IPS-18a (cell line): ENCODE measurements at regions not wholly inside any gene's neighbourhood (a gene's known extent, or its start where the extent isn't known, plus 50 kb on each side); places are given as distances from the start of the nearest gene placed in this dataset.

ENCODE experiments used
- H3K27ac ChIP-seq: one replicate; pipeline ENCODE4 v1.5.1; 2013; ENCODE audit warnings: low read length
- H3K27me3 ChIP-seq: one replicate; pipeline ENCODE4 v1.6.1; 2013; ENCODE audit warnings: mild to moderate bottlenecking, low read length; ENCODE audit not compliant: control insufficient read depth, insufficient read depth
- H3K36me3 ChIP-seq: one replicate; pipeline ENCODE4 v1.6.1; 2013; ENCODE audit warnings: low read depth, low read length; ENCODE audit not compliant: control insufficient read depth
- H3K4me1 ChIP-seq: one replicate; pipeline ENCODE4 v1.6.1; 2013; ENCODE audit warnings: low read depth, low read length; ENCODE audit not compliant: control insufficient read depth
- H3K4me3 ChIP-seq: one replicate; pipeline ENCODE4 v1.5.1; 2013; ENCODE audit warnings: low read length
- H3K9ac ChIP-seq: one replicate; pipeline ENCODE4 v1.6.1; 2013; ENCODE audit warnings: mild to moderate bottlenecking, low read length, moderate library complexity
- H3K9me3 ChIP-seq: one replicate; pipeline ENCODE4 v1.6.1; 2013; ENCODE audit warnings: low read depth, low read length; ENCODE audit not compliant: control insufficient read depth

DNA sequence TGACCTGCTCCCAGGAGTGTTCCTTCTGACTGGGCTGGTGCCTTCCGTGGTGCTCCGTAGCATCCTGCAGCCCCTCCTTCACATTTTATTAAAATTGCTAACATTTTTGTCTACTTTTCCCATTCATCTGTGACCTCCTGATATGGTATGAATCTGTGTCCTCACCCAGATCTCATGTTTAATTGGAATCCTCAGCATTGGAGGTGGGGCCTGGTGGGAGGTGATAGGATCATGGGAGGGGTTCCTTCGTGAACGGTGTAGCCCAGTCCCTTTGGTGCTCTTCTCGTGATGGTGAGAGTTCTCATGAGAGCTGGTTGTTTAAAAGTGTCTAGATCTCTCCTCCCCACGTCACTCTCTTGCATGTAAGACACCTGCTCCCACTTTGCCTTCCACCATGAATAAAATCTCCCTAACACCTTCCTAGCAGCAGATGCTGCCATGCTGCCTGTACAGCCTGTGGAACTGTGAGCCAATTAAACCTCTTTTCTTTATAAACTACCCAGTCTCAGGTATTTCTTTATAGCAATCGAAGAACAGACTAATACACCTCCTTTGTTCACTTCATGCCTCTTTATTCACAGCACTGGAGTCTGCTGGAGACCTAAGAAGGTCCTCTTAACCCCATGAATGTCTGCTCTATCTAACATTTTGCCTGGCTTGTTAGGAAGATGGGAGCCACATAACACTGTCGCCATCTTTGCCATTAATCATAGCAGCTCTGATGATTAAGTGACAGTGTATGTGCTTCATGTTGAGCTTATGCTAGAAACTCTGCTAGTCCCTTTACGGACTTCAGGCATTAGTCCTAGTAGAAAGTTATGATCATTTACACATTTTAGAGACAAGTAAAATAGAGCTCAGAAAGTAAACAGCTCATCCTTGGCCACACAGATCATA is 377.7 kb upstream of the MAF start:
- Histone ChIP-seq H3K9me3 (no peaks in the 10 kb centered on the region), H3K27ac (no peak overlapping the region), H3K9ac (no peak overlapping the region), H3K27me3 (no peaks in the 10 kb centered on the region), H3K36me3 (no peaks in the 10 kb centered on the region), H3K4me1 (no peaks in the 10 kb centered on the region), H3K4me3 (no peak overlapping the region)

DNA sequence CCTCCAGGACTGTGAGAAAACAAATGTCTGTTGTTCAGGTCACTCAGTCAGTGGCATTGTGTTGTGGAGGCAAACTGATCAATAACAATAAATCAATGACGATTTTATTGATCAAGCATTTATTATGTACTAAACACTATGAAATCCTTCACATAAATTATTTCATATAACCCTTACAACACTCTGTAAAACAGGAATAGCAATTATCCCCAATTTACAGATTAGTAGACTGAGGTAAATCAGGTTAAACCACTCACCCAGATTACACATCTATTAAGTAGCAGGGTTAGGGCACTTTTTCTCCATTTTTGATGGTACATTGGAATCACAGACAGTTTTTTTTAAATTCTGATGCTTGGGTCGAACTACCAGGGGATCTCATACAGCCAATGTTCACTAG is 372.8 kb upstream of the MAF start:
- H3K36me3 ChIP-seq = no peaks in the 10 kb centered on the region
- H3K9ac ChIP-seq = no peak overlapping the region
- no peak overlapping the region for H3K27ac ChIP-seq
- no peak overlapping the region for H3K4me3 ChIP-seq
- H3K4me1 ChIP-seq = no peaks in the 10 kb centered on the region
- no peaks in the 10 kb centered on the region for H3K9me3 ChIP-seq
- H3K27me3 ChIP-seq = no peaks in the 10 kb centered on the region

DNA sequence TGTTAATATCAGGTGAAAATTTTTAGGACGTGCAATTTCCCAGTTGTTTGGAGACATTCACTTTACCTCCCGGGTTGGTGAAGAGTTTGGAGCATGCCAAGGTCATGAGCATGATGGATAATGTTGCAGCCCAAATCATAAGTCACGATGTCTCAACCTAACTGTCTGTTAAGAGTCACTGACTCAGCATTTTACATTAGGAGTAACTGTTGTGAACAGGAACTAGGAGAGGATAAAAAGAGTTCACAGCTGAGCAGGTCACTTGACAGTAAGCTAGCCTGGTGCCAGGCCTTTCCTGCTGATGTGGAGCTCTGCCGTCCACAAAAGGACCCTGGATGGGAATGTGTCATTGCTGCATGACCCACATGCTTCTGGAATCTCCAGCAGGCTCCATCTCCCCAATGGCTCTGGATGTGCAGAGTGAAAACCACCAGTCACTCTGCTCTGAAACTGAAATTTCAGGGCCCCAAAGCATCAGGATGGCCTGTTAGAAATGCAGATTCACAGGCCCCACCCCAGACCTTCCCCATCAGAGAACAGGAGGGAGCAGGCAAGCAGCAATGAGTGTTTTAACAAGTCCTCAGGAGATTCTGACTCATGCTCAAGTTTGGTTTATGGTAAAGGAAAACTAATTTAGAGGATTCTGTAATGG is 371.6 kb upstream of the MAF start:
- no peaks in the 10 kb centered on the region for H3K36me3 ChIP-seq
- H3K27me3 ChIP-seq = no peaks in the 10 kb centered on the region
- H3K4me3 ChIP-seq = no peak overlapping the region
- no peak overlapping the region for H3K27ac ChIP-seq
- H3K9ac ChIP-seq = no peak overlapping the region
- H3K4me1 ChIP-seq = no peaks in the 10 kb centered on the region
- no peaks in the 10 kb centered on the region for H3K9me3 ChIP-seq

DNA sequence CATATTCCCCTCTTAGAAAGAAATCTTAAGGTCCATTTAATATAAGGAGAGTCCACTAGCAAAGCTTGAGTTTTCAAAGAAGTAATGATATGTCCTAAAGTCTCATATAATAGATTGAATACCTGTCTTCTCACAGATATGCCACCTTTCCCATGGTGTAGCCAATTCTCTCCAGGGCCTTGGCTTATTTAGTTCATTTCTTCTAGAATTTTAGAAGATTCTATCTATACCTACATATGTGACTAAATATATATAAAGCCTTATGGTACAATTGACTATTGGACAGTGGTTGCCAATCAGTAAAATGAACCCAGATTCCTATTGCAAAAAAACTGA is 370.7 kb upstream of the MAF start:
- no peak overlapping the region for H3K9ac ChIP-seq
- H3K36me3 ChIP-seq = no peaks in the 10 kb centered on the region
- no peaks in the 10 kb centered on the region for H3K4me1 ChIP-seq
- no peak overlapping the region for H3K27ac ChIP-seq
- no peaks in the 10 kb centered on the region for H3K9me3 ChIP-seq
- no peaks in the 10 kb centered on the region for H3K27me3 ChIP-seq
- no peak overlapping the region for H3K4me3 ChIP-seq

DNA sequence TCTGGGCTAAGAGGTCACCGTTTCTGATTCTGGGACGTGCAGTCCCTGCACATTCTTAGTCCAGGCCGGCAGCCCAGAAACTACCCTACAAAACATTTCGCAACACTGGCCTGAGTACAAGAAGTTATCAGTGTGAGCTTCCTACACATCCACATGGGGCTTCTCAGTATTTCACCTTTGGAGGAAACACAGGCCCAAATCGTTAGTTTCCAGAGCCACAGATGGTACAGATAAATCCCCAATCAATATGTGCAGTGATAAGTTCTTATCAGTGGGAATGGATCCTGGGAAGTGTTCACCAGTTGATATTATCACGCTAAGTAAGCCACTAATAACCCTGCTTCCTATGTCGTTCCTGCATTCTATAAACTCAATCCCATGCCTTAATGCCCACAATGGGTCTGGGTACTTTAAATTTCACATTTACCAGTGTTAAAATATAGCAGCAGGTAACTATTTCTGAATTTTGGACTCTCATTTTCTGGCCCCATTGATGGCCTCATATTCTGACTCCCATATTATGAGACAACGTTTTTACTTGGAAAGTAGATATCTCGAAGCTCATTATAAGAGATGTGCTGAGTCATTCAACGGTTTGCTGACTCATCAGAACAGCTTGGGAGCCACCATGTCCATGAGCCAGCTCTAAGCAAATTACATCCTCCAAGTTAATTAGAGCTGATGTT is 370.2 kb upstream of the MAF start:
- Histone ChIP-seq H3K4me1 (no peaks in the 10 kb centered on the region), H3K27ac (no peak overlapping the region), H3K4me3 (no peak overlapping the region), H3K36me3 (no peaks in the 10 kb centered on the region), H3K9ac (no peak overlapping the region), H3K27me3 (no peaks in the 10 kb centered on the region), H3K9me3 (no peaks in the 10 kb centered on the region)

DNA sequence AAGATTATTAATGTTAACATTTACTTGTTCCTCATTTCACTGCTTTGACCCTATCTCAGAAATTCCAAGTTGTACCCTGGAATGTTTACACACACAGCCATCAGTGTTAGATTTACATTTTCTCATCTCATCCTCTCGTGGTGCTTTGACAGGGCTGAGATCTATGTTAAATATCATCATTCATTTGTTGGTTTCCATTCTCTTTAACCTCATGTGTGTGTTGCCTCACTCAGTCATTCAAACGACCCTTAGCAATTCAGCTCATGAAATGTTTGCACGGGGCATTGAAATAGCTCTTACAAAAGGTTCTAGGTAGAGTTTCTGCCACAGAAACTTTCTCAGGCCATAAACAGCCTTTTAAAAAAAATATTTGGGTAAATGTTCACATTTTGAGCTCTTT is 369.6 kb upstream of the MAF start:
- Histone ChIP-seq H3K9me3 (no peaks in the 10 kb centered on the region), H3K27ac (no peak overlapping the region), H3K4me3 (no peak overlapping the region), H3K4me1 (no peaks in the 10 kb centered on the region), H3K27me3 (no peaks in the 10 kb centered on the region), H3K36me3 (no peaks in the 10 kb centered on the region), H3K9ac (no peak overlapping the region)

DNA sequence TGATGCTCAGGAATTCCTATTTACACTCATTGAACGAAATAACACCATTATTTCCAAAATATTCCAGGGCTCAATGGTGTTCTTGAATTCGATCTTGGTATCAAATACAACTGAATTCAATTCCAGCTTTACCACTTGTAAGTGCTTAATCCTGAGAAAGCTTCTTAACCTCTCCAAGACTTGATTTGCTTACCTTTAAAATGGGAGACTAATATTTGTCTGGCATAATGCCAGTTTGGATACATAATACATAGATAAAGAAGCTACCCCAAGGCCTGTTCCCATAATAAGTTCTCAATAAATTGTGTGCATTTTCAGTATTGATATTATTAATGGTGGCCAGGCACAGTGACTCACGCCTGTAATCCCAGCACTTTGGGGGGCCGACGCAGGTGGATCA is 368.9 kb upstream of the MAF start:
- no peak overlapping the region for H3K27ac ChIP-seq
- H3K4me1 ChIP-seq = no peaks in the 10 kb centered on the region
- no peaks in the 10 kb centered on the region for H3K36me3 ChIP-seq
- H3K4me3 ChIP-seq = no peak overlapping the region
- no peaks in the 10 kb centered on the region for H3K9me3 ChIP-seq
- no peaks in the 10 kb centered on the region for H3K27me3 ChIP-seq
- no peak overlapping the region for H3K9ac ChIP-seq

DNA sequence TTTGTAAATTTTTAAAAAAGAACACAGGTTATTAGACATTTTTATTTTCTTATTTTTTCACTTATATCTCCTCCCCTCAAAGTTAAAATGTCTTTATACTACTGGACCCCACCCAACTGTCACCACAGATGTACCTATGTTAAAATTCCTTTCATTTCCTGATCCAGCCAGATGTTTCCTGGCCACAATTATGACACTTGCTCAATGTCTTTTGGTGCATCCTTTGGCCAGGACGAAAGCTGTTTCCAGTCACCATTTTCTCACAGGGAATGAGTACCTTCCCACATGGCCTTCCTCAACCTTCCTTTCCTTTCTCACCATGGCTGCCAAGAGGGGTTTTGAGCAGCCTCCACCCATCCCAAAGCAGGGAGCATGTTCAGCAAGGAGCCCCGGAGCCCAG is 365.7 kb upstream of the MAF start:
- no peak overlapping the region for H3K27ac ChIP-seq

DNA sequence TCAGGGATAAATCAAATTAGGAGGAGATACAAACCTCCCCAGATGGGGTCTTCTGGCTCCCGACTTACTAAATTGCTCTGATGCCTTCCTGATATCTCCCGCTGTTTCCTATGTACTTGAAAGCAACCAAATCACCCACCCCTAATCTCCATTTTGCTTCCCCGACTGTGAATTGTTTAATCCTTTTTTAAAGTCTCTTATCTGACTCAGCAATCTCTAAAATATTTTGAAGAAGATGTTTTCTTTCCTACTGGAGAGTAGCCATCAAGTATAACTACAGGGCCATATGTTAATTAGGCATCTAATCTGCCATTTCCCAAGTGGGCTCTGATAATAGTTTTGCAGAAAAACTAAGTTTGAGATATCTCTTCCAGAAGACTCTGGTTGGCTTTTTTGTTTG is 365.2 kb upstream of the MAF start:
- H3K27me3 ChIP-seq = no peaks in the 10 kb centered on the region
- H3K9me3 ChIP-seq = no peaks in the 10 kb centered on the region
- H3K27ac ChIP-seq = no peak overlapping the region
- H3K9ac ChIP-seq = no peak overlapping the region
- H3K4me3 ChIP-seq = no peak overlapping the region
- no peaks in the 10 kb centered on the region for H3K4me1 ChIP-seq
- H3K36me3 ChIP-seq = no peaks in the 10 kb centered on the region

More for the DNA sequence above, 365.7 kb upstream of the MAF start:
- Histone ChIP-seq H3K4me1 (no peaks in the 10 kb centered on the region), H3K9me3 (no peaks in the 10 kb centered on the region), H3K36me3 (no peaks in the 10 kb centered on the region), H3K27me3 (no peaks in the 10 kb centered on the region), H3K9ac (no peak overlapping the region), H3K4me3 (no peak overlapping the region)

DNA sequence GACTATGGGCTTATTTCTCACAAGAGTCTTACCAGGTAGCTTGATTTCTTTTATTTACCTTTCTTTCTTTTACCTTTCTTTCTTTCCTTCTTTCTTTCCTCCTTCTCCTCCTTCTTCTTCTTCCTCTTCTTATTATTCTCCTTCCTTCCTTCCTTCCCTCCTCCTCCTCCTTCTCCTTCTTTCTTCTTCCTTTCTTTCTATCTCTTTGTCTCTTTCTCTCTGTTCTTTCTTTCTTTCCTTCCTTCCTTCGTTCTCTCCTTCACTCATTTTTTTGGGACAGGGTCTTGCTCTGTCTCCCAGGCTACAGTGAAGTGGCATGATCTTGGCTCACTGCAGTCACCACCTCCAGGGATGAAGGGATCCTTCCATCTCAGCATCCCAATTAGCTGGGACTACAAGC is 363.6 kb upstream of the MAF start:
- no peaks in the 10 kb centered on the region for H3K36me3 ChIP-seq
- no peaks in the 10 kb centered on the region for H3K9me3 ChIP-seq

DNA sequence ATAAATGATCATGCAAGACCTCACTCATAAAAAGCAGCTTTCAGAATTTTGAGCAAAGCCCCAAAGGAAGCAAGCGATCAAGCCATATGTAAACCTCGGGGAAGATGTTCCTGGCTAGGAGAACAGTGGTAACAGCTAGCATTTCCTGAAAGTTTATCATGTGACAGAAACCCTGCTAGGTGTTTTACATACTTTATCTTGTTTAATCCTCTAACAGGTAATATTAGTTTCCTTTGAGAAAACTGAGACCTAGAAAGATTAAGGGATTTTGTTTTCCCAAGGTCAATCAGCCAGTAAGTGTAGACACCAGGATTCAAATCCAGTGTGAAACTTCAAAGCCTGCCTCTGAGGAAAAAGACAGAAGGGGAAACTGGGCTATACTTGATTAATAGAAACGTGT is 362.4 kb upstream of the MAF start:
- H3K9me3 ChIP-seq = no peaks in the 10 kb centered on the region
- H3K27me3 ChIP-seq = no peaks in the 10 kb centered on the region
- no peak overlapping the region for H3K4me3 ChIP-seq
- no peaks in the 10 kb centered on the region for H3K36me3 ChIP-seq
- no peak overlapping the region for H3K27ac ChIP-seq
- no peaks in the 10 kb centered on the region for H3K4me1 ChIP-seq
- no peak overlapping the region for H3K9ac ChIP-seq

More for the DNA sequence above, 363.6 kb upstream of the MAF start:
- Histone ChIP-seq H3K27me3 (no peaks in the 10 kb centered on the region), H3K4me3 (no peak overlapping the region), H3K9ac (no peak overlapping the region), H3K27ac (no peak overlapping the region), H3K4me1 (no peaks in the 10 kb centered on the region)
